HepG2 (cell line): ENCODE measurements at regions not wholly inside any gene's neighbourhood (a gene's known extent, or its start where the extent isn't known, plus 50 kb on each side); places are given as distances from the start of the nearest gene placed in this dataset.

Experiments
- ATAC-seq: fragments of 200-7000 bp; cut with Tn5 transposase; 3 replicates; pipeline ENCODE4 v1.9.1; 2020; ENCODE audit warnings: mild to moderate bottlenecking, moderate library complexity
- BruUV-seq: library from RNA; stranded (reverse); fragments of 400-500 nt; replicated peaks from 2 replicates; lab custom pipeline; 2021; lab: Mats Ljungman, UMichigan
- CTCF ChIA-PET: fragments of 300-600 bp; formaldehyde crosslinking; extraction: SDS; loops from one replicate; lab custom pipeline; 2021; ENCODE audit warnings: low total read pairs, inconsistent platforms, low intra/inter-chr PET ratio; lab: Yijun Ruan, JAX
- POLR2A ChIA-PET: fragments of 350-600 bp; sonication (Branson Sonifier 250); formaldehyde crosslinking; loops from one replicate; lab custom pipeline; 2020; ENCODE audit warnings: antibody characterized with exemption, inconsistent platforms; lab: Yijun Ruan, JAX
- DNase-seq: peaks from one replicate; pipeline ENCODE4 v3.0.0-alpha.2; 2015; ENCODE audit warnings: low spot score
- FAIRE-seq: peaks from 3 replicates; lab custom pipeline; 2011; peaks lifted over from hg19 to GRCh38; lab: Jason Lieb, UNC
- H2AFZ ChIP-seq: one replicate; pipeline ENCODE4 v1.6.1; 2011; ENCODE audit warnings: low read length, inconsistent platforms
- H3K27ac ChIP-seq: fragments of 300-600 bp; 3 replicates; pipeline ENCODE4 v1.8.0; 2011; ENCODE audit warnings: mixed run types, mild to moderate bottlenecking, mixed read lengths, low read length, inconsistent platforms; ENCODE audit not compliant: insufficient read depth; ENCODE audit errors: extremely low read length
- H3K27me3 ChIP-seq, 2 experiments: fragments of 200-600 bp in 1 of 2; 2 replicates in 1 of 2; 3 replicates in 1 of 2; pipeline versions ENCODE4 v1.6.0 to v1.8.0; 2011; ENCODE audit warnings: low read length in 2 of 2, mild to moderate bottlenecking in 2 of 2, moderate library complexity in 2 of 2, inconsistent platforms in 1 of 2; ENCODE audit not compliant: insufficient read depth in 2 of 2, control insufficient read depth in 1 of 2
- H3K36me3 ChIP-seq, 2 experiments: fragments of 200-600 bp in 1 of 2; replicated peaks in 1 of 2; 2 replicates in 1 of 2; 3 replicates in 1 of 2; pipeline versions ENCODE4 v1.5.1 to v1.8.0; 2011; ENCODE audit warnings: low read length in 2 of 2, inconsistent platforms in 1 of 2; ENCODE audit not compliant: insufficient read depth in 2 of 2, control insufficient read depth in 1 of 2
- H3K4me1 ChIP-seq: 2 replicates; pipeline ENCODE4 v1.5.1; 2012; ENCODE audit warnings: low read length, inconsistent platforms; ENCODE audit not compliant: insufficient read depth
- H3K4me2 ChIP-seq: 2 replicates; pipeline ENCODE4 v1.6.0; 2011; ENCODE audit warnings: low read depth, low read length, inconsistent platforms
- H3K4me3 ChIP-seq, 3 experiments: fragments of 200-600 bp in 1 of 3; sonication (generic), shearing (Covaris generic) in 1 of 3; replicated peaks in 1 of 3; 2 replicates each; pipeline ENCODE4 v1.5.1; 2011 to 2016; ENCODE audit warnings: low read length in 3 of 3, inconsistent platforms in 2 of 3, low read depth in 2 of 3, mild to moderate bottlenecking in 2 of 3, control low read depth in 1 of 3, mixed read lengths in 1 of 3; ENCODE audit not compliant: insufficient read depth in 1 of 3
- H3K79me2 ChIP-seq: one replicate; pipeline ENCODE4 v1.6.1; 2011; ENCODE audit warnings: low read length, inconsistent platforms; ENCODE audit not compliant: insufficient read depth
- H3K9ac ChIP-seq: 2 replicates; pipeline ENCODE4 v1.6.0; 2011; ENCODE audit warnings: mild to moderate bottlenecking, low read depth, low read length, inconsistent platforms; ENCODE audit not compliant: insufficient read depth
- H3K9me3 ChIP-seq: 2 replicates; pipeline ENCODE4 v1.5.1; 2012; ENCODE audit warnings: mild to moderate bottlenecking, low read length
- H4K20me1 ChIP-seq: 2 replicates; pipeline ENCODE4 v1.6.0; 2011; ENCODE audit warnings: inconsistent platforms, mild to moderate bottlenecking, low read length, moderate library complexity; ENCODE audit not compliant: insufficient read depth
- NONO ChIP-seq, 2 experiments: fragments of 450-650 bp in 1 of 2; sonication (generic) in 1 of 2; formaldehyde crosslinking in 1 of 2; IDR thresholded peaks in 1 of 2; conservative IDR thresholded peaks in 1 of 2; 2 replicates each; pipeline versions ENCODE4 v1.6.1 to v1.8.0; 2017 to 2022; ENCODE audit warnings: mild to moderate bottlenecking in 1 of 2, missing genetic modification reagents in 1 of 2, moderate library complexity in 1 of 2
- THAP7 ChIP-seq: sonication (generic); formaldehyde crosslinking; IDR thresholded peaks from 2 replicates; pipeline ENCODE4 v1.8.1; 2023; ENCODE audit warnings: mild to moderate bottlenecking, missing genetic modification reagents
- XBP1 ChIP-seq: sonication (generic); formaldehyde crosslinking; IDR thresholded peaks from 2 replicates; pipeline ENCODE4 v1.5.0; 2020; ENCODE audit warnings: missing genetic modification reagents
- WGBS: methylation state at CpG from one replicate; pipeline ENCODE4 v1.1.6; 2017; ENCODE audit warnings: low lambda C conversion rate; 5-methylcytosine and 5-hydroxymethylcytosine counted together
- in situ Hi-C: cut with HindIII; loops from 2 replicates; pipeline ENCODE4 v1.10.0; 2017; ENCODE audit warnings: low pct_unique_long_range_greater_than_20kb; ENCODE audit not compliant: extremely low pct_ligation_motif_present
- intact Hi-C: fragments of 100-400 bp; cut with micrococcal nuclease; formaldehyde crosslinking; loops from one replicate; pipeline ENCODE4 v1.10.0; 2022; ENCODE audit not compliant: unreplicated experiment

- TF ChIP-seq THAP7 (CRISPR knock-in tag) (0 out of 2 replicates have a peak, but pooled peaks have one; percentile 33), XBP1 (CRISPR knock-in tag) (no peak)
These were observed 300.7 kb downstream of the CLIC5 start (continued) for GRCh38 chr6:45714741-45715507.

- Histone ChIP-seq H3K27ac (no peak overlapping the region), H3K27me3 (peaks cover 0 to 5% of the 10 kb centered on the region in 2 experiments; a peak in 1 of 5 replicates), H3K4me3 (no peak overlapping the region), H3K9ac (no peak overlapping the region), H3K4me2 (no peak overlapping the region), H4K20me1 (no peaks in the 10 kb centered on the region), H3K4me1 (no peaks in the 10 kb centered on the region), H3K79me2 (no peaks in the 10 kb centered on the region), H3K9me3 (no peaks in the 10 kb centered on the region), H2AFZ (no peak overlapping the region), H3K36me3 (no peaks in the 10 kb centered on the region)
- DNase-seq (no peak), FAIRE-seq (no peak), ATAC-seq (no peak)
- CTCF ChIA-PET: interaction anchor here (1.2 to 3.0 kb wide), 6 partner anchors 213 to 1238 kb away, joined by 3 to 41 read pairs (median 5); no protein-coding TSS in a partner anchor
- BruUV-seq: no TSS peak
- in situ Hi-C loops: loop anchor here (10.0 kb wide), 1 partner anchor 1239 kb away; no protein-coding TSS in a partner anchor
- intact Hi-C loops: loop anchor here (1.0 to 5.0 kb wide), 6 partner anchors 213 to 1239 kb away; no protein-coding TSS in a partner anchor
- POLR2A ChIA-PET: interaction anchor here (0.9 to 1.1 kb wide), 2 partner anchors 336 to 1059 kb away, joined by 4 read pairs; partner anchors contain the start of gene SUPT3H
- no peak for TF ChIP-seq NONO (IDR thresholded peaks at IDR 0.05)
- TF ChIP-seq NONO (CRISPR knock-in tag; conservative IDR thresholded peaks at IDR 0.05): no peak
- 46% methylated on average over 11 of the region's 11 CpGs for WGBS
These were observed 301.5 kb downstream of the CLIC5 start for GRCh38 chr6:45714006-45714730.
